Psoas muscle (tissue), 7 donors: ENCODE measurements at regions not wholly inside any gene's neighbourhood (a gene's known extent, or its start where the extent isn't known, plus 50 kb on each side); places are given as distances from the start of the nearest gene placed in this dataset.

Experiments
- ATAC-seq, 4 donors: fragments of 200-7000 bp; cut with Tn5 transposase; one replicate each; pipeline ENCODE4 v1.9.1; 2020; ENCODE audit warnings: moderate library complexity in 3 of 4, mild to moderate bottlenecking in 2 of 4
- DNase-seq, 2 donors: peaks; one replicate each; pipeline ENCODE4 v3.0.0-alpha.2; 2020
- H3K27ac ChIP-seq: fragments of 200-600 bp; one replicate; pipeline ENCODE4 v1.8.0; 2022
- H3K27me3 ChIP-seq, 3 donors: fragments of 200-600 bp in 1 of 3; one replicate each; pipeline versions ENCODE4 v1.6.1 to v1.8.0; 2013 to 2022; ENCODE audit warnings: low read length in 2 of 3, mild to moderate bottlenecking in 2 of 3, moderate library complexity in 1 of 3; ENCODE audit not compliant: insufficient read depth in 3 of 3
- H3K36me3 ChIP-seq, 2 donors: fragments of 200-600 bp in 1 of 2; one replicate each; pipeline versions ENCODE4 v1.6.1 to v1.8.0; 2013 to 2022; ENCODE audit warnings: low read depth in 1 of 2, mild to moderate bottlenecking in 1 of 2, moderate library complexity in 1 of 2; ENCODE audit not compliant: insufficient read depth in 1 of 2
- H3K4me1 ChIP-seq: fragments of 200-600 bp; one replicate; pipeline ENCODE4 v1.8.0; 2022
- H3K4me3 ChIP-seq: fragments of 200-600 bp; one replicate; pipeline ENCODE4 v1.8.0; 2022; ENCODE audit warnings: mild to moderate bottlenecking
- H3K9me3 ChIP-seq: fragments of 200-600 bp; one replicate; pipeline ENCODE4 v1.8.0; 2022
- WGBS, 3 donors: extraction: QIAGEN DNeasy Blood & Tissue Kit; methylation state at CpG; one replicate each; pipeline versions ENCODE4 v1.1.6 to v1.1.7; 2013; 5-methylcytosine and 5-hydroxymethylcytosine counted together
- intact Hi-C, 2 donors: fragments of 100-400 bp; cut with DNase I; formaldehyde crosslinking; loops; one replicate each; pipeline versions ENCODE4 v1.11.0 to v1.14.2; 2022
- TF ChIP-seq, protein P1 (sequence below): fragments of 200-600 bp; IDR thresholded peaks from one replicate; pipeline ENCODE4 v1.8.0; 2022; ENCODE audit warnings: antibody characterized with exemption
- donor health status: healthy with polysubstance abuse.
- donor health status: DM: no; HTN: no; CAD: no; lungs with moderate emphysema.
- donor health status: Bipolar disorder and iron deficiency.
- donor health status: healthy.
- donor health status: DM: yes; HTN: yes; CAD: no.
- donor health status: DM: no; HTN: no; CAD: no.
- donor health status: DM: yes; HTN: yes; CAD: no.

DNA sequence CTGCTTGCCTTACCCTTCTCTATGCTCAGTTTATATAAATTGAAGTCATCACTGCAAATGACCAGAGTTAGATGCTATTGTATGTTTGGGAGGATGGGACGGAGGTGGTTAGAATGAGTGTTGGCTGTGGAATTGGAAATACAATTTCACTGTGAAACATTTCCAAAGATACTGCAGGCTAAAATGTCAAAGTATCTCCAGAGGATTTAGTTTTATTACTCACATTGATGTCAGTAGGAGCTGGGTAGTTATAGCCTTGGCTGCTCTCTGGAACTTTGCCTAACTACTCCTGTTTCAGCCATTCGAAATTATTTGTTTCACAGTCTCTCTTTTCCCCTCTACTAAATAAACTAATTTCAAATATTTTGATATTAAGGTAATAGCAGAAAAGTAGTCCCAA lies 92.6 kb upstream of the PPP3CA start:
- intact Hi-C loops: no loop called here
- Histone ChIP-seq H3K27ac (no peak overlapping the region), H3K4me3 (no peak overlapping the region), H3K9me3 (no peaks in the 10 kb centered on the region), H3K36me3 (no peaks in the 10 kb centered on the region), H3K4me1 (no peaks in the 10 kb centered on the region), H3K27me3 (no peaks in the 10 kb centered on the region)
- TF ChIP-seq, protein P1, sequence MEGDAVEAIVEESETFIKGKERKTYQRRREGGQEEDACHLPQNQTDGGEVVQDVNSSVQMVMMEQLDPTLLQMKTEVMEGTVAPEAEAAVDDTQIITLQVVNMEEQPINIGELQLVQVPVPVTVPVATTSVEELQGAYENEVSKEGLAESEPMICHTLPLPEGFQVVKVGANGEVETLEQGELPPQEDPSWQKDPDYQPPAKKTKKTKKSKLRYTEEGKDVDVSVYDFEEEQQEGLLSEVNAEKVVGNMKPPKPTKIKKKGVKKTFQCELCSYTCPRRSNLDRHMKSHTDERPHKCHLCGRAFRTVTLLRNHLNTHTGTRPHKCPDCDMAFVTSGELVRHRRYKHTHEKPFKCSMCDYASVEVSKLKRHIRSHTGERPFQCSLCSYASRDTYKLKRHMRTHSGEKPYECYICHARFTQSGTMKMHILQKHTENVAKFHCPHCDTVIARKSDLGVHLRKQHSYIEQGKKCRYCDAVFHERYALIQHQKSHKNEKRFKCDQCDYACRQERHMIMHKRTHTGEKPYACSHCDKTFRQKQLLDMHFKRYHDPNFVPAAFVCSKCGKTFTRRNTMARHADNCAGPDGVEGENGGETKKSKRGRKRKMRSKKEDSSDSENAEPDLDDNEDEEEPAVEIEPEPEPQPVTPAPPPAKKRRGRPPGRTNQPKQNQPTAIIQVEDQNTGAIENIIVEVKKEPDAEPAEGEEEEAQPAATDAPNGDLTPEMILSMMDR: no peak
- 12 to 25% (median 12%) methylated on average over 2 of the region's 2 CpGs for WGBS, 3 donors
- ATAC-seq: no peak
- no peak for DNase-seq

DNA sequence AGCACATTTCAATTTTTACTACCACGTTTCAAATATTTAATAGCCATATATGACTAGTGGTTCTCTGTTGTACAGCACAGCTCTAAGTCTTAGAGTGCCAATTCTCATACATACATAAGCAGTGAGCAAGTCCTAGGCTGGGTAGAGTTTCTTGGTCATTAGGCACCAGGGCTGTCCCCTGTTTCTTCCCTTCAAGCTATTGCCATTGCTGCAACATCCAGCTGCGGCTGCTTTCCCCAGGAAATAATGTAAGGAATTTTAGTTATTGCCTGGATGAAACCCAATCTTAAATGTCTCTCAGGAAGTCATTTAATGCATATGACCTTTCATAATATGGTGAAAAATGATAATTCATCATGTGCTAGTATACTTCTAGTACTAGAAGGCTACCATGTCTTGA lies 74.1 kb upstream of the PPP3CA start:
- Histone ChIP-seq H3K36me3 (no peaks in the 10 kb centered on the region), H3K27ac (no peak overlapping the region), H3K27me3 (no peaks in the 10 kb centered on the region), H3K9me3 (peaks cover 5% of the 10 kb centered on the region), H3K4me1 (no peaks in the 10 kb centered on the region), H3K4me3 (no peak overlapping the region)
- DNase-seq: no peak
- TF ChIP-seq, protein P1: no peak
- intact Hi-C loops: no loop called here
- no peak for ATAC-seq
- 40 to 52% (median 41%) methylated on average over 2 of the region's 2 CpGs for WGBS, 3 donors

DNA sequence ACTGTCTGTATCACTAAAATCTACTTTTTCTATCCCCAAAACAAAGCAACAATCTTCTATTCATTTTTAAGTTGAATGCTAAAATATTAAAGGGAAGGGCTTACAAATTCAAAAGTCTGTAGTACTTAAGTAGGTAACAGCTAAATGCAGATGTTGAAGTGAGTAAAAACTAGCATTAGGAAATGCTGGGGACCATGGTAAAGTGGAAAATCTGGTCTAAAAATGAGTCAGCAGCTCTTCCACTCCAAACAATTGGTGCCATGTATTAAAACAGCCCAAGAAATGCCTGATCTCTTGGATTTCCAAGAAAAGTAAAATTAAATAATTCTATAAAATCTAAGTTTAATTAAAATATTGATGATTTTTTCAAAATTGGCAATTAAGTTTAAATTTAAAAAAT lies 73.3 kb upstream of the PPP3CA start:
- Histone ChIP-seq H3K4me1 (no peaks in the 10 kb centered on the region), H3K27me3 (no peaks in the 10 kb centered on the region), H3K36me3 (no peaks in the 10 kb centered on the region), H3K9me3 (peaks cover 5% of the 10 kb centered on the region), H3K27ac (no peak overlapping the region), H3K4me3 (no peak overlapping the region)
- intact Hi-C loops: no loop called here
- TF ChIP-seq, protein P1: no peak
- ATAC-seq: no peak
- DNase-seq: no peak

DNA sequence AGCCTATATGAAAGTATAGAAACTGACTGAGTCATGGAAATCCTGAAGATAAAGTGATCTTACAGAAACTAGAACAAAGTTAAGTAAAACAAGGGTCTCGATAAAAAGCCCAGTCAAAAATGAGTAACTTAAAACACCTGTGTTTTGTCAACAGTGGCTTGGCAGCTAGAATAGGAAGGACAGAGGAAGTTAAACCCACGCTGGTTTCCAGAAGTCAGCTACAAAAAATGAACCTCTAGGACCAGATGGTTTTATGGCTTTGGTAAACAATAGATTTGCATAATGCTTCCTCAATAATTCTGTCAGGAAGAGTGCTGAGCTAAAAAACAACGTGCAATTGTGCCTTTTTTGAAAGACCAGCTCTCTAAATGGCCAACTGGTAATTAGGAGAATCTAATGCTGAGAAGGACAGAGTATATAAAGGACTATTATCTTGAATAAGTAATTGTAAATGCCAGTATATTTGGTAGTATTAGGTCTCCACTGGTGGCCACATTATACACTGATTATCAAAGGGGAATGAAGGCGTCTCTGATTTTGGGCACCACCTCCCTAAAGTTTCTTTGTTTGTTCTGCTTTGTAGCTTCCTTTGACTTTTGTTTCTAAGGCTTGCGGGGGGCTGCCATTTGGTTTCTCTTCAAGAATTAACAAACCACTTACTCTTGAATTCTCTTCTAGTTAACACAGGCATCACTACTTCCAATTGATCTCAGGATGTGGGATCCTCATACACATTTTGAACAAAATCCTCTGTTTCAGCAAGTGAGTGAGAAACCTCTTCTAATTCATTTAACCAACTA lies 72.2 kb upstream of the PPP3CA start:
- H3K27ac ChIP-seq: no peak overlapping the region
- no peaks in the 10 kb centered on the region for H3K27me3 ChIP-seq
- intact Hi-C loops: no loop called here
- TF ChIP-seq, protein P1: no peak
- no peaks in the 10 kb centered on the region for H3K36me3 ChIP-seq
- H3K4me1 ChIP-seq: no peaks in the 10 kb centered on the region
- DNase-seq: no peak
- WGBS, 3 donors: 41 to 47% (median 41%) methylated on average over 5 of the region's 5 CpGs
- no peak overlapping the region for H3K4me3 ChIP-seq
- no peak for ATAC-seq
- H3K9me3 ChIP-seq: peaks cover 5% of the 10 kb centered on the region

DNA sequence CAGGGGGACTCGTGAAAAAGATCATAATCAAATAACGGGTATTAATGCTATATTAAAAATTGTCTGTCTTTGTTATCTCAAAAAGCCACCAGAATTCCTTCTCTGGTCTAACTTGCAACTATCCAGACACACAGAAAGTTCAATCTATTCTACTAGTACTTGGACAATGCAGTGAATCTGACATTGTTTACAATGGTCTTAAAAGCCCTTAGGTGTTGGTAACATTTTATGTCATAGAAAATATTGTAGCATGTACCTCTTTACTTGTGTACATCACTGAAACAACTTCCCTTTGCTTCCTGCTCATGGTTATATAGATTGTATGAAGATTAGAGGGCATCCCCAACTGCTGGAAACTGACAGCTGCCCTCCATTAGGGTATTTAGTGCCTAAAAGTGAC lies 71.1 kb upstream of the PPP3CA start:
- TF ChIP-seq, protein P1: no peak
- H3K27ac ChIP-seq: no peak overlapping the region
- no peaks in the 10 kb centered on the region for H3K4me1 ChIP-seq
- H3K4me3 ChIP-seq: no peak overlapping the region
- DNase-seq (no peak), ATAC-seq (no peak)
- intact Hi-C loops: no loop called here
- H3K27me3 ChIP-seq: no peaks in the 10 kb centered on the region
- 72 to 84% (median 77%) methylated on average over 2 of the region's 2 CpGs for WGBS, 3 donors
- no peaks in the 10 kb centered on the region for H3K36me3 ChIP-seq
- H3K9me3 ChIP-seq: no peaks in the 10 kb centered on the region
